Loucy (cell line): ENCODE measurements at regions not wholly inside any gene's neighbourhood (a gene's known extent, or its start where the extent isn't known, plus 50 kb on each side); places are given as distances from the start of the nearest gene placed in this dataset.

Experiments
- CTCF ChIP-seq: fragments of 200-600 bp; sonication (generic); conservative IDR thresholded peaks from 2 replicates; pipeline ENCODE4 v1.5.1; 2014; ENCODE audit warnings: mild to moderate bottlenecking, antibody characterized with exemption, low read length
- EZH2phosphoT487 ChIP-seq: fragments of 200-600 bp; IDR thresholded peaks from 2 replicates; pipeline ENCODE4 v1.6.1; 2018; ENCODE audit warnings: antibody characterized with exemption, mild to moderate bottlenecking, moderate library complexity, borderline replicate concordance

GRCh38 chr6:47423079-47423478 is 54.5 kb upstream of the CD2AP start:
- TF ChIP-seq CTCF (no peak), EZH2phosphoT487 (no peak)
